HTR-8/SVneo (cell line): ENCODE measurements at regions not wholly inside any gene's neighbourhood (a gene's known extent, or its start where the extent isn't known, plus 50 kb on each side); places are given as distances from the start of the nearest gene placed in this dataset.

ENCODE experiments used
- DNase-seq: peaks from one replicate; pipeline ENCODE4 v3.0.0; 2011; ENCODE audit warnings: low spot score, mixed read lengths; ENCODE audit not compliant: insufficient read length
- FAIRE-seq: peaks from 2 replicates; lab custom pipeline; 2011; peaks lifted over from hg19 to GRCh38; lab: Jason Lieb, UNC

- FAIRE-seq, result peak; percentile 77
- DNase-seq, result peak; percentile 60
Observed at GRCh38 chr5:167950126-167950721, 341.2 kb upstream of the WWC1 start.

GRCh38 chr5:167951116-167951515 is 340.3 kb upstream of the WWC1 start:
- DNase-seq, result no peak

GRCh38 chr5:167952278-167952995 is 339.0 kb upstream of the WWC1 start:
- DNase-seq (no peak), FAIRE-seq (no peak)

More at GRCh38 chr5:167951116-167951515, 340.3 kb upstream of the WWC1 start:
- FAIRE-seq, result no peak

- DNase-seq (no peak), FAIRE-seq (no peak)
Observed at GRCh38 chr5:167953151-167953798, 338.2 kb upstream of the WWC1 start.

- FAIRE-seq (no peak), DNase-seq (no peak)
Observed at GRCh38 chr5:167961731-167962130, 329.7 kb upstream of the WWC1 start.

- no peak for DNase-seq
- no peak for FAIRE-seq
Observed at GRCh38 chr5:167964529-167964928, 326.9 kb upstream of the WWC1 start.

GRCh38 chr5:167965710-167966109 is 325.7 kb upstream of the WWC1 start:
- no peak for DNase-seq
- FAIRE-seq, result no peak

GRCh38 chr5:167966979-167967378 is 324.5 kb upstream of the WWC1 start:
- FAIRE-seq (no peak), DNase-seq (no peak)

- DNase-seq (no peak), FAIRE-seq (no peak)
Observed at GRCh38 chr5:167967494-167968177, 323.8 kb upstream of the WWC1 start.

- DNase-seq (no peak), FAIRE-seq (no peak)
Observed at GRCh38 chr5:167968837-167969236, 322.6 kb upstream of the WWC1 start.

- FAIRE-seq (peak; percentile 38), DNase-seq (peak; percentile 27)
Observed at GRCh38 chr5:167969998-167970397, 321.4 kb upstream of the WWC1 start.

- DNase-seq, result no peak
- FAIRE-seq, result no peak
Observed at GRCh38 chr5:167971706-167972105, 319.7 kb upstream of the WWC1 start.

- FAIRE-seq (no peak), DNase-seq (no peak)
Observed at GRCh38 chr5:167973126-167973525, 318.3 kb upstream of the WWC1 start.

- DNase-seq (no peak), FAIRE-seq (no peak)
Observed at GRCh38 chr5:167984951-167985350, 306.5 kb upstream of the WWC1 start.

- FAIRE-seq (no peak), DNase-seq (no peak)
Observed at GRCh38 chr5:167985373-167985772, 306.1 kb upstream of the WWC1 start.

- DNase-seq (no peak), FAIRE-seq (no peak)
Observed at GRCh38 chr5:167987490-167988280, 303.8 kb upstream of the WWC1 start.

- DNase-seq (no peak), FAIRE-seq (no peak)
Observed at GRCh38 chr5:167992868-167993267, 298.6 kb upstream of the WWC1 start.

- DNase-seq, result no peak
- no peak for FAIRE-seq
Observed at GRCh38 chr5:167993771-167994170, 297.7 kb upstream of the WWC1 start.

- no peak for FAIRE-seq
Observed at GRCh38 chr5:167995844-167996425, 295.5 kb upstream of the WWC1 start.

More at GRCh38 chr5:167995844-167996425, 295.5 kb upstream of the WWC1 start:
- no peak for DNase-seq
